Esophagus muscularis mucosa (tissue), 4 donors: ENCODE measurements at regions not wholly inside any gene's neighbourhood (a gene's known extent, or its start where the extent isn't known, plus 50 kb on each side); places are given as distances from the start of the nearest gene placed in this dataset.

Experiments used
- CTCF ChIP-seq, 3 experiments: fragments of 200-600 bp in 2 of 3; fragments of 450-650 bp in 1 of 3; sonication (generic) in 2 of 3; IDR thresholded peaks; one replicate each; pipeline ENCODE4 v1.5.1; 2017 to 2019; ENCODE audit warnings: antibody characterized with exemption in 3 of 3, mild to moderate bottlenecking in 2 of 3, moderate library complexity in 1 of 3
- EP300 ChIP-seq: sonication (generic); formaldehyde crosslinking; IDR thresholded peaks from one replicate; pipeline ENCODE4 v1.6.1; 2017; ENCODE audit warnings: antibody characterized with exemption
- POLR2A ChIP-seq: fragments of 450-650 bp; IDR thresholded peaks from one replicate; pipeline ENCODE4 v1.6.1; 2017; ENCODE audit warnings: antibody characterized with exemption, moderate library complexity, mild to moderate bottlenecking, low read depth
- POLR2AphosphoS5 ChIP-seq, 2 donors: sonication (generic); formaldehyde crosslinking; IDR thresholded peaks; one replicate each; pipeline ENCODE4 v1.6.1; 2017; ENCODE audit warnings: antibody characterized with exemption in 2 of 2

- TF ChIP-seq CTCF (IDR thresholded peaks at IDR 0.05), result no peak
- TF ChIP-seq POLR2A, result no peak
- TF ChIP-seq EP300, result no peak
- no peak for TF ChIP-seq POLR2AphosphoS5 (IDR thresholded peaks at IDR 0.05)
Measured at GRCh38 chr13:83941701-83942335, 59.5 kb upstream of the SLITRK1 start.
